ENCODE measurements at regions not wholly inside any gene's neighbourhood (a gene's known extent, or its start where the extent isn't known, plus 50 kb on each side); places are given as distances from the start of the nearest gene placed in this dataset.

DNA sequence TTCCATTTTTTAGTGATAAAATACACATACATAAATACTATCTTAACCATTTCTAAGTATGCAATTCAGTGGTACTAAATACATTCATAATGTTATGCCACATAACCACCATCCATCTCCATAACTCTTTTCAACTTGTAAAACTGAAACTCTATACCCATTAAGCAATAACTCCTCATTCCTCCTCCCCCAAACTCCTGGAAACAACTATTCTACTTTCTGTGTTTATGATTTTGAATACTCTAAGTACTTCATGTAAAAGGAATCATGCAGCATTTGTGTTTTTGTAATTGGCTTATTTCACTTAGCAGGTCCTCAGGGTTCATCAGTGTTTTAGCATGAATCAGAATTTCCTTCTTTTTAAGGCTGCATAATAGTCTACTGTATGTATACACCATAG, 131.8 kb downstream of the TES start:
- DNase-seq = no peak
- no peak for TF ChIP-seq CTCF (IDR thresholded peaks at IDR 0.05)
- no peak overlapping the region for H3K4me3 Mint-ChIP-seq
- H3K4me1 Mint-ChIP-seq = peaks cover 5% of the 10 kb centered on the region
- H3K27me3 Mint-ChIP-seq (ENCODE audit: low read depth, poor library complexity) = peaks cover 10% of the 10 kb centered on the region
- peaks cover 17% of the 10 kb centered on the region for H3K9me3 Mint-ChIP-seq
- H3K27ac Mint-ChIP-seq = no peak overlapping the region
- no peaks in the 10 kb centered on the region for H3K36me3 Mint-ChIP-seq (ENCODE audit: low read depth)

- no peaks in the 10 kb centered on the region for H3K4me1 Mint-ChIP-seq
- H3K4me3 Mint-ChIP-seq = no peak overlapping the region
- no peaks in the 10 kb centered on the region for H3K36me3 Mint-ChIP-seq (ENCODE audit: low read depth)
- no peak for DNase-seq
- peaks cover 4% of the 10 kb centered on the region for H3K27me3 Mint-ChIP-seq (ENCODE audit: low read depth, poor library complexity)
- H3K27ac Mint-ChIP-seq = no peak overlapping the region
- TF ChIP-seq CTCF (IDR thresholded peaks at IDR 0.05) = no peak
- peaks cover 38% of the 10 kb centered on the region for H3K9me3 Mint-ChIP-seq
Measured at GRCh38 chr7:116347151-116347832, 137.0 kb downstream of the TES start.

DNA sequence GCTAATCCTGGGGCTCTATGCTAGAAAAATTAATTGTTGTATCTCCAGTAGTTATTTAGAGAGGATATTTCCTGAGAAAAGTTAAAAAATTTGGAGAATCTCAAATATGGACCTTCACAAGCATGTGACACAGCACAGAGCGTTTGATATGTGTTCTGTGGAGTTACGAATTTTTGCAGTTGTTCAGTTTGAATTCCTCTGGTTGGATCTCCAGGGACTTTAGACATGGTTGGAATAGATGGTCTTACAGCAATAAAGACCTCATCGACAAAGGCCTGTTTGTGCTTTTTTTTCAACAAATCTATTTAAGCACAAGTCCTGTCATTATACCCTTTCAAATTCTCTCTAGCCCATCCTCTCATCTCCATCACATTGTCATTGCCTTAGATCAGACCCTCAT, 138.0 kb downstream of the TES start:
- no peak for TF ChIP-seq CTCF (IDR thresholded peaks at IDR 0.05)
- no peak overlapping the region for H3K4me3 Mint-ChIP-seq
- no peaks in the 10 kb centered on the region for H3K4me1 Mint-ChIP-seq
- no peaks in the 10 kb centered on the region for H3K36me3 Mint-ChIP-seq (ENCODE audit: low read depth)
- peaks cover 7% of the 10 kb centered on the region for H3K27me3 Mint-ChIP-seq (ENCODE audit: low read depth, poor library complexity)
- no peak for DNase-seq
- H3K27ac Mint-ChIP-seq = no peak overlapping the region
- H3K9me3 Mint-ChIP-seq = peaks cover 37% of the 10 kb centered on the region

GRCh38 chr7:116351966-116352365, 141.6 kb downstream of the TES start:
- Mint-ChIP-seq H3K27ac (no peak overlapping the region), H3K36me3 (ENCODE audit: low read depth) (no peaks in the 10 kb centered on the region), H3K9me3 (peaks cover 22% of the 10 kb centered on the region), H3K27me3 (ENCODE audit: low read depth, poor library complexity) (peaks cover 8% of the 10 kb centered on the region), H3K4me3 (no peak overlapping the region), H3K4me1 (peaks cover 33% of the 10 kb centered on the region)
- TF ChIP-seq CTCF (IDR thresholded peaks at IDR 0.05) = no peak
- no peak for DNase-seq

DNA sequence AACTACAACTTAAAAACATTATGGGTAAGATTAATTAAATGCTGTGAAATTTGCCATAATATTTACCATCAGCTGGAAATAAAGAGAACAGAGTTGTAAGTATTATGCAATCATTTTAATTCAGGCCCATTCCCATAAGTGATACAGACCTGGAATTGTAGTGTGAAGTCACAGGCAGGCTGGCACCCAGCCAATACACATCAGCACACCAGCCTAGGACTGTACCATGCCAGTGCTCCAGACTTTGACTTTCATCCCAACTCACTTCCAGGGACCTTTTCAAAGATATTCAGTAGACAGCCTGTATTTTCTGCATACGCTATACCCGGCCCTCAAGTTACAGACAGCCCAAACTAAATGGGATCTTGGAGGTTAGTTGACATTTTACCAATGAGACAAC, 143.3 kb downstream of the TES start:
- Mint-ChIP-seq H3K27me3 (ENCODE audit: low read depth, poor library complexity) (peaks cover 8% of the 10 kb centered on the region), H3K4me1 (peaks cover 50% of the 10 kb centered on the region), H3K9me3 (peaks cover 12% of the 10 kb centered on the region), H3K4me3 (no peak overlapping the region), H3K27ac (no peak overlapping the region), H3K36me3 (ENCODE audit: low read depth) (no peaks in the 10 kb centered on the region)
- no peak for TF ChIP-seq CTCF (IDR thresholded peaks at IDR 0.05)
- no peak for DNase-seq

GRCh38 chr7:116354171-116354545, 143.8 kb downstream of the TES start:
- H3K27ac Mint-ChIP-seq = no peak overlapping the region
- TF ChIP-seq CTCF (IDR thresholded peaks at IDR 0.05) = no peak
- no peak for DNase-seq
- H3K27me3 Mint-ChIP-seq (ENCODE audit: low read depth, poor library complexity) = peaks cover 8% of the 10 kb centered on the region
- H3K4me1 Mint-ChIP-seq = peaks cover 50% of the 10 kb centered on the region
- no peaks in the 10 kb centered on the region for H3K36me3 Mint-ChIP-seq (ENCODE audit: low read depth)
- H3K4me3 Mint-ChIP-seq = no peak overlapping the region
- H3K9me3 Mint-ChIP-seq = peaks cover 7% of the 10 kb centered on the region

Measured in nephron progenitor cell (in vitro differentiated cells).